ENCODE measurements at regions not wholly inside any gene's neighbourhood (a gene's known extent, or its start where the extent isn't known, plus 50 kb on each side); places are given as distances from the start of the nearest gene placed in this dataset.

- Histone ChIP-seq H3K9me3 (no peaks in the 10 kb centered on the region), H3K27me3 (no peaks in the 10 kb centered on the region), H3K36me3 (ENCODE audit: low read depth, missing control alignments) (no peaks in the 10 kb centered on the region), H3K4me1 (no peaks in the 10 kb centered on the region), H3K27ac (no peak overlapping the region), H3K4me3 (no peak overlapping the region)
- TF ChIP-seq POLR2A (IDR thresholded peaks at IDR 0.05) (no peak), CTCF (IDR thresholded peaks at IDR 0.05) (no peak)
- 39% methylated on average over 16 of the region's 20 CpGs; no CpG with 5 or more reads in 1 of the 2 donors for WGBS, 2 donors
- intact Hi-C loops (cut with DNase I; ENCODE audit: low total_unique reads), result no loop called here
- DNase-seq, result no peak
Observed at GRCh38 chr9:73474625-73475024, 323.0 kb downstream of the ANXA1 start.

GRCh38 chr9:73494894-73495293 lies 343.2 kb downstream of the ANXA1 start:
- Histone ChIP-seq H3K27me3 (no peaks in the 10 kb centered on the region), H3K4me1 (no peaks in the 10 kb centered on the region), H3K4me3 (no peak overlapping the region), H3K27ac (no peak overlapping the region), H3K36me3 (ENCODE audit: low read depth, missing control alignments) (no peaks in the 10 kb centered on the region), H3K9me3 (no peaks in the 10 kb centered on the region)
- no peak for TF ChIP-seq CTCF (IDR thresholded peaks at IDR 0.05)
- no peak for TF ChIP-seq POLR2A (IDR thresholded peaks at IDR 0.05)
- WGBS, 2 donors, result 89% methylated on average over 5 of the region's 5 CpGs
- no peak for DNase-seq
- intact Hi-C loops (cut with DNase I; ENCODE audit: low total_unique reads), result no loop called here

GRCh38 chr9:73497796-73498195 lies 346.1 kb downstream of the ANXA1 start:
- intact Hi-C loops (cut with DNase I; ENCODE audit: low total_unique reads), result no loop called here
- no peak overlapping the region for H3K4me3 ChIP-seq

GRCh38 chr9:73515216-73515615 lies 363.6 kb downstream of the ANXA1 start:
- no peak for DNase-seq
- H3K27ac ChIP-seq, result no peak overlapping the region
- intact Hi-C loops (cut with DNase I; ENCODE audit: low total_unique reads), result no loop called here

More at GRCh38 chr9:73497796-73498195, 346.1 kb downstream of the ANXA1 start:
- H3K9me3 ChIP-seq, result no peaks in the 10 kb centered on the region
- WGBS, 2 donors, result 63 to 83% methylated on average over 2 of the region's 2 CpGs
- no peak for DNase-seq
- H3K27me3 ChIP-seq, result no peaks in the 10 kb centered on the region
- TF ChIP-seq CTCF (IDR thresholded peaks at IDR 0.05) (no peak), POLR2A (IDR thresholded peaks at IDR 0.05) (no peak)
- H3K27ac ChIP-seq, result no peak overlapping the region
- H3K4me1 ChIP-seq, result no peaks in the 10 kb centered on the region
- no peaks in the 10 kb centered on the region for H3K36me3 ChIP-seq (ENCODE audit: low read depth, missing control alignments)

More at GRCh38 chr9:73515216-73515615, 363.6 kb downstream of the ANXA1 start:
- H3K4me1 ChIP-seq, result no peaks in the 10 kb centered on the region
- H3K9me3 ChIP-seq, result no peaks in the 10 kb centered on the region
- H3K27me3 ChIP-seq, result no peaks in the 10 kb centered on the region
- no peak overlapping the region for H3K4me3 ChIP-seq
- TF ChIP-seq POLR2A (IDR thresholded peaks at IDR 0.05), result no peak
- TF ChIP-seq CTCF (IDR thresholded peaks at IDR 0.05), result no peak
- no peaks in the 10 kb centered on the region for H3K36me3 ChIP-seq (ENCODE audit: low read depth, missing control alignments)
- 31 to 39% methylated on average over 4 of the region's 4 CpGs for WGBS, 2 donors

Measured in testis (tissue), 2 donors.